ENCODE measurements at regions not wholly inside any gene's neighbourhood (a gene's known extent, or its start where the extent isn't known, plus 50 kb on each side); places are given as distances from the start of the nearest gene placed in this dataset.

GRCh38 chr3:152093901-152094300 is 174.8 kb upstream of the MBNL1 start:
- Mint-ChIP-seq H3K9me3 (no peaks in the 10 kb centered on the region), H3K27me3 (no peaks in the 10 kb centered on the region), H3K36me3 (no peaks in the 10 kb centered on the region), H3K27ac (no peak overlapping the region), H3K4me1 (ENCODE audit: unreplicated experiment) (no peaks in the 10 kb centered on the region), H3K4me3 (no peak overlapping the region)
- TF ChIP-seq, protein P1, sequence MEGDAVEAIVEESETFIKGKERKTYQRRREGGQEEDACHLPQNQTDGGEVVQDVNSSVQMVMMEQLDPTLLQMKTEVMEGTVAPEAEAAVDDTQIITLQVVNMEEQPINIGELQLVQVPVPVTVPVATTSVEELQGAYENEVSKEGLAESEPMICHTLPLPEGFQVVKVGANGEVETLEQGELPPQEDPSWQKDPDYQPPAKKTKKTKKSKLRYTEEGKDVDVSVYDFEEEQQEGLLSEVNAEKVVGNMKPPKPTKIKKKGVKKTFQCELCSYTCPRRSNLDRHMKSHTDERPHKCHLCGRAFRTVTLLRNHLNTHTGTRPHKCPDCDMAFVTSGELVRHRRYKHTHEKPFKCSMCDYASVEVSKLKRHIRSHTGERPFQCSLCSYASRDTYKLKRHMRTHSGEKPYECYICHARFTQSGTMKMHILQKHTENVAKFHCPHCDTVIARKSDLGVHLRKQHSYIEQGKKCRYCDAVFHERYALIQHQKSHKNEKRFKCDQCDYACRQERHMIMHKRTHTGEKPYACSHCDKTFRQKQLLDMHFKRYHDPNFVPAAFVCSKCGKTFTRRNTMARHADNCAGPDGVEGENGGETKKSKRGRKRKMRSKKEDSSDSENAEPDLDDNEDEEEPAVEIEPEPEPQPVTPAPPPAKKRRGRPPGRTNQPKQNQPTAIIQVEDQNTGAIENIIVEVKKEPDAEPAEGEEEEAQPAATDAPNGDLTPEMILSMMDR (conservative IDR thresholded peaks at IDR 0.05), result no peak
- DNase-seq (ENCODE audit: extremely low spot score, unreplicated experiment), result no peak

DNA sequence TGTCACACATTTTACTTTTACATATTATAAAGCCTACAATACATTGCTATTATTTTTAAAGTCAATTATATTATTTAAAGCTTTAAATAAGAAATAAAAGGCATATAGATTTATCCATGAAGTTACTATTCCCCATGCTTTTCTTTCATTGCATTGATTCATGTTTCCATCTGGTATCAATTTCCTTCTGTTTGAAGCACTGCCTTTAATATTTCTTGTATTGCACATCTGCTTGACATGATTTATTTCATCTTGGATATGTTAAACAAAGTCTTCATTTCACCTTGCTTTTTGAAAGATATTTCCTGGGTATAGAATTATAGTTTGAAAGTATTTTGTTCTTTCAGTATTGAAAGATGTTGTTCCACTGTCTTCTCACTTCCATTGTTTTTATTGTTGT is 174.3 kb upstream of the MBNL1 start:
- TF ChIP-seq, protein P1 (conservative IDR thresholded peaks at IDR 0.05), result no peak
- no peak for DNase-seq (ENCODE audit: extremely low spot score, unreplicated experiment)
- Mint-ChIP-seq H3K36me3 (no peaks in the 10 kb centered on the region), H3K27me3 (no peaks in the 10 kb centered on the region), H3K4me1 (ENCODE audit: unreplicated experiment) (no peaks in the 10 kb centered on the region), H3K27ac (no peak overlapping the region), H3K4me3 (no peak overlapping the region), H3K9me3 (no peaks in the 10 kb centered on the region)

DNA sequence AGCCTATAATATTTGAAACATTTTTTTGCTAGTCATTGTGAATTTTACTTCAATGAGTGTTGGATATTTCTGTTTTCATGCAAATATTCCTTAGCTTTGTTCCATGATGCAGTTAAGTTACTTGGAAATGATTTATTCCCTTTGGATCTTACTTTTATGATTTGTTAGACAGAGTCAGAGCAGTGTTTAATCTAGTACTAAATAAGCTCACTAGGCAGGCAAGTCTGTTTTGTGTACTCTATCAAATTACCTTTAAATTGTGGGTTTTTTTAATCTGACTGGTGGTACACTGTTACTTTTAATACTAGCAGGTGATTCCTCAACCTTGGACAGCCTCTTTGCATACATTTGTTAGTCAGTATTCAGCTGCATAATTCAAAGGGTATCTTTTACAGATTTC is 173.3 kb upstream of the MBNL1 start:
- H3K27ac Mint-ChIP-seq, result no peak overlapping the region
- no peaks in the 10 kb centered on the region for H3K27me3 Mint-ChIP-seq
- H3K36me3 Mint-ChIP-seq, result no peaks in the 10 kb centered on the region
- H3K9me3 Mint-ChIP-seq, result no peaks in the 10 kb centered on the region
- no peak for DNase-seq (ENCODE audit: extremely low spot score, unreplicated experiment)
- TF ChIP-seq, protein P1 (conservative IDR thresholded peaks at IDR 0.05), result no peak
- H3K4me3 Mint-ChIP-seq, result no peak overlapping the region
- no peaks in the 10 kb centered on the region for H3K4me1 Mint-ChIP-seq (ENCODE audit: unreplicated experiment)

- Mint-ChIP-seq H3K27ac (no peak overlapping the region), H3K9me3 (no peaks in the 10 kb centered on the region), H3K4me3 (no peak overlapping the region), H3K4me1 (ENCODE audit: unreplicated experiment) (no peaks in the 10 kb centered on the region), H3K36me3 (no peaks in the 10 kb centered on the region), H3K27me3 (no peaks in the 10 kb centered on the region)
- DNase-seq (ENCODE audit: extremely low spot score, unreplicated experiment), result no peak
- TF ChIP-seq, protein P1 (conservative IDR thresholded peaks at IDR 0.05), result no peak
These were observed 172.3 kb upstream of the MBNL1 start for GRCh38 chr3:152096280-152096906.

DNA sequence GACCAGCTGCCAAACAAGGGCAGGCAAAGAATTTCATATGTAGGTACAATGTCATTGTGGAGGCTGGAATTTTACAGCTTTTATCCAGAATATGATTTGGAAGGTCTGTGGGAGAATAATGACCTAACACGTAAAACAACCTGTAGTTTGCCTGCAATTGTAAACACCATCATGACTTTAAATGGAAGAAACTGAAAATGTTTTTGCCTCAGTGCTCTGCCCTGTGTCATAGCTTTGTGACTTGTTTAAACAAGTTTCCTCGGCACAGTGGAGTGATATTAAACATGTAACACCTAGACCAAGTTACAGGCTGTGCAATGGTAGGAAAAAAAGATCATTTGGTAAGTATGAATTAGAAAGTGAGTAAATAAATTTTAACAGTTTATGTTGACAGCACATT is 171.6 kb upstream of the MBNL1 start:
- Mint-ChIP-seq H3K27ac (no peak overlapping the region), H3K9me3 (no peaks in the 10 kb centered on the region), H3K36me3 (no peaks in the 10 kb centered on the region), H3K4me3 (no peak overlapping the region), H3K4me1 (ENCODE audit: unreplicated experiment) (no peaks in the 10 kb centered on the region), H3K27me3 (no peaks in the 10 kb centered on the region)
- TF ChIP-seq, protein P1 (conservative IDR thresholded peaks at IDR 0.05), result no peak
- DNase-seq (ENCODE audit: extremely low spot score, unreplicated experiment), result no peak

DNA sequence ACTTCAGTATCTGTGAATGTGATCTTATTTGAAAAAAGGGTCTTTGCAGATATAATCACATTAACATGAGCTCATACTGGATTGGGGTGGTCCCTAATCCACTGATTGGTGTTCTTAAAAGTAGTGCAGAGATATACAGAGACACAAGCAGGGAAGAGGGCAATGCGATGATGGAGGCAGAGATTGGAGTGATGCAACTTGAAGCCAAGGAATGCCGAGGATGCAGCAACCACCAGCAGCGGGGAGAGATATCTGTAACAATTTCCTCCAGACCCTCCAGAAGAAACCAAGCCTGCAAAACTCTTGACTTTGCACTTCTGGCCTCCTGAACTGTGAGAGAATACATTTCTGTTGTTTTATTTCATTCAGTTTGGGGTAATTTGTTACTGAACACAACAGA is 171.0 kb upstream of the MBNL1 start:
- Mint-ChIP-seq H3K36me3 (no peaks in the 10 kb centered on the region), H3K9me3 (no peaks in the 10 kb centered on the region), H3K27me3 (no peaks in the 10 kb centered on the region), H3K27ac (no peak overlapping the region), H3K4me1 (ENCODE audit: unreplicated experiment) (no peaks in the 10 kb centered on the region), H3K4me3 (no peak overlapping the region)
- DNase-seq (ENCODE audit: extremely low spot score, unreplicated experiment), result no peak
- TF ChIP-seq, protein P1 (conservative IDR thresholded peaks at IDR 0.05), result no peak
